Neutrophil (primary cell): ENCODE measurements at regions not wholly inside any gene's neighbourhood (a gene's known extent, or its start where the extent isn't known, plus 50 kb on each side); places are given as distances from the start of the nearest gene placed in this dataset.

Source experiments
- H3K27ac ChIP-seq: fragments of 200-600 bp; sonication (generic); 2 replicates; pipeline ENCODE4 v1.5.1; 2016; ENCODE audit warnings: mild to moderate bottlenecking, moderate library complexity
- H3K27me3 ChIP-seq: fragments of 200-600 bp; sonication (generic); 2 replicates; pipeline ENCODE4 v1.6.0; 2016; ENCODE audit warnings: mild to moderate bottlenecking
- H3K36me3 ChIP-seq: fragments of 200-600 bp; sonication (generic); 2 replicates; pipeline ENCODE4 v1.5.1; 2017
- H3K4me1 ChIP-seq, 2 experiments: fragments of 200-600 bp in 1 of 2; sonication (generic) in 1 of 2; 1 replicate in 1 of 2; 2 replicates in 1 of 2; pipeline versions ENCODE4 v1.5.1 to v1.6.1; 2013 to 2016; ENCODE audit warnings: low read depth in 1 of 2, low read length in 1 of 2, mild to moderate bottlenecking in 1 of 2, moderate library complexity in 1 of 2; ENCODE audit not compliant: control insufficient read depth in 1 of 2, insufficient read depth in 1 of 2
- H3K4me3 ChIP-seq, 2 experiments: fragments of 200-600 bp in 1 of 2; sonication (generic) in 1 of 2; 1 replicate in 1 of 2; 2 replicates in 1 of 2; pipeline ENCODE4 v1.5.1; 2013 to 2016; ENCODE audit warnings: low read depth in 1 of 2, low read length in 1 of 2, mild to moderate bottlenecking in 1 of 2, moderate library complexity in 1 of 2
- H3K9me3 ChIP-seq: fragments of 200-600 bp; sonication (generic); 2 replicates; pipeline ENCODE4 v1.5.1; 2016
- TF ChIP-seq, protein P1 (sequence below): fragments of 200-600 bp; sonication (generic); IDR thresholded peaks from 2 replicates; pipeline ENCODE4 v1.5.1; 2016; ENCODE audit warnings: antibody characterized with exemption

DNA sequence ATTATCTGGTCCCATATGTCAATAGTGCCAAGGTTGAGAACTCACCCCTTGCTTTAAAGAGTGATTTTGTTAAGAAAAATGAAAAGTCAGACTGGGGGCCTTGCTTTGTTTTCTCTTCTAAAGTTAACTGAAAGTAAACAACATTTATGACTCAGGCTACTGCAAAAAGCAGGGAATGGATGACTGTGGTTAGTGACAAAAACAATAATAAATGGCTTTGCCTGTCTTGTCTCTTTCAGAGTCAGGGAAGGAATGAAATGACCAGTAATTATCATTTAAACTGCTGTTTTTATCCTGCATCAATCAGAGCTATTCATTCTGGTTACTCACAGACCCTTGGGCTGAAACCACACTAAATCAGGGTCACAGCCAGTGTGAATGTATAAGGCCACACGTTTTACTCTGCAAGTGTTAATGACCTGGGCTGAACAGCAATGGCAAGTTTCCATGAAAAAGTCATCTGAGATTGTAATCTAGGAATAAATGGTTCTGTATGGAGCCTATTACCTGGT, 112.2 kb downstream of the ZNF608 start:
- Histone ChIP-seq H3K4me3 (no peak overlapping the region), H3K27me3 (no peaks in the 10 kb centered on the region), H3K27ac (no peak overlapping the region), H3K9me3 (no peaks in the 10 kb centered on the region), H3K4me1 (no peaks in the 10 kb centered on the region), H3K36me3 (no peaks in the 10 kb centered on the region)
- TF ChIP-seq, protein P1, sequence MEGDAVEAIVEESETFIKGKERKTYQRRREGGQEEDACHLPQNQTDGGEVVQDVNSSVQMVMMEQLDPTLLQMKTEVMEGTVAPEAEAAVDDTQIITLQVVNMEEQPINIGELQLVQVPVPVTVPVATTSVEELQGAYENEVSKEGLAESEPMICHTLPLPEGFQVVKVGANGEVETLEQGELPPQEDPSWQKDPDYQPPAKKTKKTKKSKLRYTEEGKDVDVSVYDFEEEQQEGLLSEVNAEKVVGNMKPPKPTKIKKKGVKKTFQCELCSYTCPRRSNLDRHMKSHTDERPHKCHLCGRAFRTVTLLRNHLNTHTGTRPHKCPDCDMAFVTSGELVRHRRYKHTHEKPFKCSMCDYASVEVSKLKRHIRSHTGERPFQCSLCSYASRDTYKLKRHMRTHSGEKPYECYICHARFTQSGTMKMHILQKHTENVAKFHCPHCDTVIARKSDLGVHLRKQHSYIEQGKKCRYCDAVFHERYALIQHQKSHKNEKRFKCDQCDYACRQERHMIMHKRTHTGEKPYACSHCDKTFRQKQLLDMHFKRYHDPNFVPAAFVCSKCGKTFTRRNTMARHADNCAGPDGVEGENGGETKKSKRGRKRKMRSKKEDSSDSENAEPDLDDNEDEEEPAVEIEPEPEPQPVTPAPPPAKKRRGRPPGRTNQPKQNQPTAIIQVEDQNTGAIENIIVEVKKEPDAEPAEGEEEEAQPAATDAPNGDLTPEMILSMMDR = no peak

DNA sequence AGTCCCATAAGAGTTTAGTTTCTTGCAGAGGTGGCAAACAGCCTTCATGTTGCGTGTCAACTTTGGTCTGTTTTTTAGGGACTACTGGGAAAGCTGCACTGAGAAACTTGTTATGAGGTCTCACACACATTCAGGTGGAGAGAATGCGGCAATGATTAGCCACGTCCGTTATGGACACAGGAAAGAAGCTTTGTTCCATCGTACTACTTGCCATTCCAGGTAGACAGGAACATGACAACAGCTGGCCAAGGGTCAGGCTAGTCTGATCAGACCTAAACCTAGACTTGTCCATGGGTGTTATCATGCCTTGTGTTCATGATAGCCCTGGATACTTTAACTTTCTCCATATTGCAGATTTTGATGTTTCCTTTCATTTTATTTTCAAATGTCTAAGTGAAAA, 113.2 kb downstream of the ZNF608 start:
- H3K9me3 ChIP-seq = no peaks in the 10 kb centered on the region
- peaks cover 5% of the 10 kb centered on the region for H3K27me3 ChIP-seq
- no peaks in the 10 kb centered on the region for H3K4me1 ChIP-seq
- H3K4me3 ChIP-seq = no peak overlapping the region
- TF ChIP-seq, protein P1 = no peak
- H3K27ac ChIP-seq = no peak overlapping the region
- no peaks in the 10 kb centered on the region for H3K36me3 ChIP-seq

DNA sequence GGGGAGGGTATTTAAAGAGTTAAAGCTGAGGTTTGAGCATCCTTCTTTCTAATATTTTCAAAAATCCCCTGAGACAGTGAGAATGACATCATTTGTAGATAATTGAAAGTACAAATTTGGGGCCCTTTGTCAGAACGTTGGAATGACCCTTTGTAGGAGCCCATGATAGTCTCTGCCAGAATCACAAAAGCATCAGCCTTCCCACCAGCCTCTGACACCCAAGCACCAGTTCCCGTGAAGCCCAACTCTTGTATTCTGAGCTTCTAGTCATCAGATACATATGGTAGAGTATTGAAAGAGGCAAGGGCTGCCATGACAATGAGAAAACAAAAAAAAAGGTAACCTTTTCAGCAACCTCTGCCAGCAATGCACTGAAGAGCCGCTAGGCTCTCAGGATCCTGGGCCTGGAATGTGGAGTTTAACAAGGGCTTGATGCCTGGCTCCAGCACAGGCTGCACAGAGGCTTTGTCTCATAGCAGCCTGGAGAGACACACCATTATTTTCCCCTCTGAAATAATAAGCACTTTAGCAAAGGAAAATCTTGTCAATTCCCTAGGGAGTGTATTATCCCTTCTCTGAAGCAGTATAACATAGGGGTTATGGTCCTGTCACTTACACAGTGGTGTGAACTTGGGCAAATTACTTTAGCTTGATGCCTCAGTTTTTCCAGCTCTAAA, 114.4 kb downstream of the ZNF608 start:
- Histone ChIP-seq H3K27me3 (peaks cover 9% of the 10 kb centered on the region), H3K27ac (no peak overlapping the region), H3K4me3 (no peak overlapping the region), H3K36me3 (no peaks in the 10 kb centered on the region), H3K9me3 (no peaks in the 10 kb centered on the region), H3K4me1 (no peaks in the 10 kb centered on the region)
- TF ChIP-seq, protein P1 = no peak

DNA sequence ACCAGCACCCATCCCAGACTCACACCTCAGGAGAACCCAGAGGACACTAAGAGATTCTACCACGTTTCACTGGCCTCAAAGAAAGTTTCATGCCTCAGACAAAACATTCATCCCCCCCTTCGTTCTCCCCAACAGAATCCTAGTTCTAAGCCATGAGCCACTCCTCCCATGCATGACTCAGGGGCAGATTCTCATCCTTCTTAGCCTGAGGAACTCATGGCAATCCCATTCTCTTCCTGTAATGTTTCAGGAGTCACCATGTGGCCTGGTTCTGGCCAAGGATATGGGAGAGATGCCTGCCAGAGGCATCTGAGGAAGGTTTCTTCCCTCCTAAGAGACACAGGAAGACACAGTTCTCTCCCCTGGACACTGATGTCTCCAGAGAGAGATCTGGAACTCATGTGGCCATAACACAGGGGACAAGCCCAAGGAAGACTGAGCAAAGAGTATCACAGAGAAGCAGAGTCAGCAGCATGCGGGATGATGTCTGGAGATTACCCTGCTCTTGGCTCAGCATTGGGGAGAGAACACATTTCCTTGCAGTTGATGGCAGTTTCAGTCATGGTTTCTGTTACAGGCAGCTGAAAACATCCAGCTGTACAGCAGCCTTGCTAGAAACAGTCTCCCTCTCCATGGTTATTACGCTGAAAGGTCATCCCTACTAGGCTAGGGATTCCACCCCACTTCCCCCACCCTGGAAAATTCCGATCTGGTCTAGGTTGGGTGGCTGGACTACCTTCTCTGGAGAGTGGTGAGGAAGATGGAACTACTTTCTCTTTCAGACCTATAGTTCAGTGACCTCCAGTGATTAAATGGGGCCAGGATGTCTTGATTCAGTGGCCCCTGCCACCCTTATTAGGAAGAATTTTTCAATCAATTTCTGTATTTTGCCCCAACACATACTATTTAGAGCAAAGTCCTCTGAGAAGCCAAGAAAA, 115.4 kb downstream of the ZNF608 start:
- no peaks in the 10 kb centered on the region for H3K9me3 ChIP-seq
- H3K27ac ChIP-seq = no peak overlapping the region
- no peaks in the 10 kb centered on the region for H3K4me1 ChIP-seq
- H3K36me3 ChIP-seq = no peaks in the 10 kb centered on the region
- TF ChIP-seq, protein P1 = no peak
- H3K27me3 ChIP-seq = peaks cover 9% of the 10 kb centered on the region
- H3K4me3 ChIP-seq = no peak overlapping the region

DNA sequence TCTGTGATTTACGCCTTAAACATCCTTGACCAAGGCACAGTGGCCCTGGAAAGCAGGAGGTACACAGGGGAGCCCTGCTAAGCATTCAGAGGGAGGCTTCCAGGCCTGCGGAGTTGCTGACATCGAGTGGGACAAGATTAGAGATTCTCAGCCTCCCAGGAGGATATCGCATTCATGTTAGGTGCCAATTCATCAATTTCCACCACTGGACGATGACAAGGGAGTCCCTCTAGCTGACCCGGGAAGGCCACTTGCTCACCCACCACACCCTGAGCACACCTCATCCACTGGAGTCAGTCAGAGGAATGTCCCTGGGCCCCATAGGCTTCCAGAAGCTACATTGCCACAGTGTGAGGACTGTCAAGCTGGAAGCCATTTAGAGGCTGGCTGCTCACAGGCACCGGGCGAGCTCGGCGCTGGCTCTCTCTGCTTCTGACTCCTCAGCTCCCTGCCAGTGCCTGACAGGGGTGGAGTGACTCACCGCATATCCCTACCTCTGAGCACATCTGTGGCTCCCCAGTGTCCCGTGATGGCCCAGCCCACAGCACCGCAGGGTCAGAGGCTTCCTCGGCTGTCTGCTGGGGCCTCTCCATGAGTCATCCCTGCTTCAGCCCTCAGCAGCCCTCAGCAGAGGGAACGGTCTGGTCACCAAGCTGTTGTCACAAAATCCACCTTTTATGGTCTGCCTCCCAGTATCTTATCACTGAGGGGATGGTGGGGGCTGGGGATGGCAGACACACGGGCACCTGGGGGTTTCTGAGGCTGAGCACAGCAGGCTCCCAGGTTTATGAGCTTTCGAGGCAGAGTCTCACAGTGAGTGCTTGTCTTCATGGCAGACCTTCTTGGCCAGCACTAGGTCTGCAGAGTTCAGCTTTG, 117.5 kb downstream of the ZNF608 start:
- no peaks in the 10 kb centered on the region for H3K4me1 ChIP-seq
- H3K27ac ChIP-seq = no peak overlapping the region
- no peaks in the 10 kb centered on the region for H3K36me3 ChIP-seq
- H3K9me3 ChIP-seq = no peaks in the 10 kb centered on the region
- TF ChIP-seq, protein P1 = no peak
- peaks cover 9% of the 10 kb centered on the region for H3K27me3 ChIP-seq
- H3K4me3 ChIP-seq = no peak overlapping the region
